ENCODE measurements at regions not wholly inside any gene's neighbourhood (a gene's known extent, or its start where the extent isn't known, plus 50 kb on each side); places are given as distances from the start of the nearest gene placed in this dataset.

DNA sequence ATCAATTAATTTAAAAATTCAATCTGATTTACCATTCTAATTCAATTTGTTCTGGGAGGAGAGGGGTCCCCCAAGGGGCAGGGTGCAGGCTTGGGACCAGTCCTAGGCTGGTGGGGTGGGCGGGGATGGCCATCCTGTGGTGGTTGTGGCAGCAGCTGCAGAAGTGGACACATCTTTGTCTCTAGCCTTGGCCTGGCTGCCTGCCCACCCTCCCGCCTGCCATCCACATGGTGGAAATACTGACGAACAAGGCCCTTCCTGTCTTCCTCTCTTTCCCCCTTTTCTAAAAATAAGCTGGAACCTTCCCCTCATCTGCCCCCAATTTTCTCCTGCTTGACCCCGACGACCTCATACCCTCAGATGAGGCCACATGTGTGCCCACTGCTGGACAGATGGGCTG is 130.9 kb downstream of the FOXD2 start:
- peaks cover 17% of the 10 kb centered on the region for H3K27me3 ChIP-seq (ENCODE audit: insufficient read depth, poor library complexity, severe bottlenecking)
- no peak for DNase-seq (ENCODE audit: low read depth in 1 of 2, low spot score in 1 of 2)
- no peak overlapping the region for H3K27ac ChIP-seq (replicated peaks)
- no peak for TF ChIP-seq SPI1 (IDR thresholded peaks at IDR 0.05; ENCODE audit: borderline replicate concordance, low read depth)
- TF ChIP-seq, protein P1, sequence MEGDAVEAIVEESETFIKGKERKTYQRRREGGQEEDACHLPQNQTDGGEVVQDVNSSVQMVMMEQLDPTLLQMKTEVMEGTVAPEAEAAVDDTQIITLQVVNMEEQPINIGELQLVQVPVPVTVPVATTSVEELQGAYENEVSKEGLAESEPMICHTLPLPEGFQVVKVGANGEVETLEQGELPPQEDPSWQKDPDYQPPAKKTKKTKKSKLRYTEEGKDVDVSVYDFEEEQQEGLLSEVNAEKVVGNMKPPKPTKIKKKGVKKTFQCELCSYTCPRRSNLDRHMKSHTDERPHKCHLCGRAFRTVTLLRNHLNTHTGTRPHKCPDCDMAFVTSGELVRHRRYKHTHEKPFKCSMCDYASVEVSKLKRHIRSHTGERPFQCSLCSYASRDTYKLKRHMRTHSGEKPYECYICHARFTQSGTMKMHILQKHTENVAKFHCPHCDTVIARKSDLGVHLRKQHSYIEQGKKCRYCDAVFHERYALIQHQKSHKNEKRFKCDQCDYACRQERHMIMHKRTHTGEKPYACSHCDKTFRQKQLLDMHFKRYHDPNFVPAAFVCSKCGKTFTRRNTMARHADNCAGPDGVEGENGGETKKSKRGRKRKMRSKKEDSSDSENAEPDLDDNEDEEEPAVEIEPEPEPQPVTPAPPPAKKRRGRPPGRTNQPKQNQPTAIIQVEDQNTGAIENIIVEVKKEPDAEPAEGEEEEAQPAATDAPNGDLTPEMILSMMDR (IDR thresholded peaks at IDR 0.05; ENCODE audit: insufficient read depth, low read length) = no peak
- TF ChIP-seq REST (IDR thresholded peaks at IDR 0.05; ENCODE audit: insufficient replicate concordance, low read depth) = no peak
- no peak for TF ChIP-seq POLR2AphosphoS5 (IDR thresholded peaks at IDR 0.05; ENCODE audit: low read depth)
- no peak for TF ChIP-seq GABPA (IDR thresholded peaks at IDR 0.05; ENCODE audit: low read depth)
- no peak overlapping the region for H3K4me3 ChIP-seq (replicated peaks; ENCODE audit: insufficient read depth, low read length)

GRCh38 chr1:47569261-47569660 is 131.4 kb downstream of the FOXD2 start:
- Histone ChIP-seq H3K27me3 (ENCODE audit: insufficient read depth, poor library complexity, severe bottlenecking) (peaks cover 17% of the 10 kb centered on the region), H3K27ac (replicated peaks) (no peak overlapping the region), H3K4me3 (replicated peaks; ENCODE audit: insufficient read depth, low read length) (no peak overlapping the region)
- DNase-seq (ENCODE audit: low read depth in 1 of 2, low spot score in 1 of 2) = no peak
- TF ChIP-seq REST (IDR thresholded peaks at IDR 0.05; ENCODE audit: insufficient replicate concordance, low read depth) = no peak
- TF ChIP-seq POLR2AphosphoS5 (IDR thresholded peaks at IDR 0.05; ENCODE audit: low read depth) = no peak
- no peak for TF ChIP-seq GABPA (IDR thresholded peaks at IDR 0.05; ENCODE audit: low read depth)
- no peak for TF ChIP-seq SPI1 (IDR thresholded peaks at IDR 0.05; ENCODE audit: borderline replicate concordance, low read depth)
- TF ChIP-seq, protein P1 (IDR thresholded peaks at IDR 0.05; ENCODE audit: insufficient read depth, low read length) = no peak

GRCh38 chr1:47569681-47570470 is 132.0 kb downstream of the FOXD2 start:
- no peak for DNase-seq (ENCODE audit: low read depth in 1 of 2, low spot score in 1 of 2)
- Histone ChIP-seq H3K27me3 (ENCODE audit: insufficient read depth, poor library complexity, severe bottlenecking) (peaks cover 17% of the 10 kb centered on the region), H3K4me3 (replicated peaks; ENCODE audit: insufficient read depth, low read length) (no peak overlapping the region), H3K27ac (replicated peaks) (no peak overlapping the region)
- TF ChIP-seq, protein P1 (IDR thresholded peaks at IDR 0.05; ENCODE audit: insufficient read depth, low read length) = no peak
- TF ChIP-seq POLR2AphosphoS5 (IDR thresholded peaks at IDR 0.05; ENCODE audit: low read depth) = no peak
- no peak for TF ChIP-seq SPI1 (IDR thresholded peaks at IDR 0.05; ENCODE audit: borderline replicate concordance, low read depth)
- TF ChIP-seq GABPA (IDR thresholded peaks at IDR 0.05; ENCODE audit: low read depth) = no peak
- no peak for TF ChIP-seq REST (IDR thresholded peaks at IDR 0.05; ENCODE audit: insufficient replicate concordance, low read depth)
